ENCODE measurements at regions not wholly inside any gene's neighbourhood (a gene's known extent, or its start where the extent isn't known, plus 50 kb on each side); places are given as distances from the start of the nearest gene placed in this dataset.

DNA sequence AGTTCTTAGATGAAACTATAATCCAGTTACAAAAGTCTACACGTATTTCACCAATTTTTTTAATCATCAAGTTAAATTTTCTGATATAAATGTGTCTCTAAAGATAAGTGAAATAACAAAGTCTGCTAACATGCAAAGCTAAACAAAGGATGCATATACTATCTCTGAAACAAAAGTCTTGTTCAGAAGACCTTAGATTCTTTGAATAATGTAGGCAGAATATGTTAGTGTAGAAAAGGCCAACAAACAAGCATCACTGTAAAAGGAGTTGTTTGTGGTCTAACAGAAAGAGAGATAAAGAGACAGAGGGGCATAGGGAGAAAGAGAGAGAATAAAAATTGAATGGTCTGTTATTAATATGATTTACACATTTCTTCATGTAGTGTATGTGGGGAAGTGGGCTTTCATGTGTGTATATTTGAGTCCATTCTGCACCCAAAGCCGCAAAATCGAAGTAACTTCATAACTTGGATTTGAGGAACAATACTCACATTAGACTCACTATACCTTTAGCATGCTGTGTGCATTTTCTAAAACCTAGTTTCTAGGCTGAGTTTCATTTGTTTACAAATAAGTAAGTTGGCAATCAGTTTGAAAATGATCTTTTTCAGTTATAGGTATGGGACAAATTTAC, 734.8 kb upstream of the REG3G start:
- ChIA-PET CTCF (no interaction called here), POLR2A (ENCODE audit: low non-redundant PET) (no interaction called here)
- H3K27ac ChIP-seq: no peak overlapping the region
- DNase-seq (ENCODE audit: low spot score): no peak
- no peak for TF ChIP-seq CTCF (conservative IDR thresholded peaks at IDR 0.05; ENCODE audit: low read depth)

DNA sequence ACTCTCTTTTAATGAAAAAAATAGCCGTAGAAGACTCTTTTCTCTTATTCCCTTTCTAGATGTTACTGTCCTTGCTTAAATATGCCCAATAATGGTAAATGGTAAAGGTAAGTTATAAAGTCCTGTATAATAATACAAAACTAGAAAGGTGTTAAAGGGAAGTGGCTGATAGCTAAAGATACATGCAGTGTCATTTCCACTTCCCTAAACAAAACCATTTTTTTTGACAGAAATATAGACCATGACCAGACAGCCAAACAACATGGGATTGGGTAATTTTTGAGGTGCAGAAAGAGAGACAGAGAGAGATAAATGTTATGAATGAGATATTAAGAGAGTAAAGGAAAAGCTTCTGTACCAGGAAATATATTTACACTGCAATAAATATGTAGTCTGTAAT, 731.7 kb upstream of the REG3G start:
- CTCF ChIA-PET: interaction anchor here (0.7 kb wide), 1 partner anchor 1864 kb away, joined by 3 read pairs; no protein-coding TSS in a partner anchor
- POLR2A ChIA-PET (ENCODE audit: low non-redundant PET): no interaction called here
- H3K27ac ChIP-seq: no peak overlapping the region
- TF ChIP-seq CTCF (conservative IDR thresholded peaks at IDR 0.05; ENCODE audit: low read depth): no peak
- no peak for DNase-seq (ENCODE audit: low spot score)

DNA sequence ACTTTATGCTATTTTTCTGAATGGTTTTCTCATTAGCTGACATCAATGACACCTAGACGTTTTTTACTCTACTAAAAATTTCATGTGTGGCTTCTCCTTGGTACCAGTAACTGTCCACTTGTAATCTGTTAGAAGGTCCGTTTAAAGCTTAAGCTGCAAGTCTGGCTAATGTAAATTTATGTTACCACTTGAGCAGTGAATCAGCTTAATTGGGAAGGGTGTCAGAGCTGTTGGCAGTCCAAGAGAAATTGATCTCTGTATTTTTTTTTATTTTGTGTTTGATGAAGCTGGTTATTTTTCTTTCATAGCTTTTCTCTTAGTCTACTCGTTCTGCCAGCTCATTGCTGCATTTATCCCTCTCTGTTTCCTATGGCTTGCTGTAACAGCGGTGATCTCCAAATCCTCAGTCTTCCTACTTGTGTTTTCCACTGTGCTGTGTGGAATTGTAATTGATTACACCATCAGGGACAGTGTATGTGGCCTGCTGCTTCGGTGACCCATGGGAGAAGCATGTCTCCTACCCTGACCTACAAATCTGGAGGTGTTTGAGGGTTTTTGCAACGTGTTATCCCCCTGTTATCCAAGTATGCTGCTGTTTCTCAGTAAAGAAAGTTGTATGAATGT, 724.2 kb upstream of the REG3G start:
- TF ChIP-seq CTCF (conservative IDR thresholded peaks at IDR 0.05; ENCODE audit: low read depth): no peak
- H3K27ac ChIP-seq: no peak overlapping the region
- ChIA-PET CTCF (interaction anchor here (0.7 kb wide), 1 partner anchor 649 kb away, joined by 4 read pairs; no protein-coding TSS in a partner anchor), POLR2A (ENCODE audit: low non-redundant PET) (no interaction called here)
- DNase-seq (ENCODE audit: low spot score): no peak

DNA sequence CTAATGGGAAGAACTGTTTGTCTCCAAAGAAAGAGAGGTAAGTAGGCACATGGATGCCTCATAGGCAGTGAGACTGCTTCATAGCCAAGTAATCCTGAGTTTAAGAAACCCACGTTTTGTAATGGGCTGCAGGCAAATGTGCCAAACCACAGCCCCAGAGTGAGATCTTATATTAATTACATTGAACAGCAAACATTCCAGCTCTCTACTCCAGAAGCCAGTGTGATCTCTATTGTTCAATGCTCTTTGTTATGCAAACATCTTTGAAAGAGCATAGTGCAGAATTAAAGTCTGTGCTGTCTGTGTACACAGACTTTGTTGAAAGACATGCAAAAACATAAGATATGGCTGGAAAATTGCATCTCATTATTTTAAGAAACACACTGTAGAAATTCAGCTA, 720.8 kb upstream of the REG3G start:
- TF ChIP-seq CTCF (conservative IDR thresholded peaks at IDR 0.05; ENCODE audit: low read depth): no peak
- ChIA-PET POLR2A (ENCODE audit: low non-redundant PET) (no interaction called here), CTCF (interaction anchor here (0.7 kb wide), 1 partner anchor 65 kb away, joined by 4 read pairs; no protein-coding TSS in a partner anchor)
- DNase-seq (ENCODE audit: low spot score): no peak
- no peak overlapping the region for H3K27ac ChIP-seq

GRCh38 chr2:78309460-78309859, 716.0 kb upstream of the REG3G start:
- CTCF ChIA-PET: no interaction called here
- TF ChIP-seq CTCF (conservative IDR thresholded peaks at IDR 0.05; ENCODE audit: low read depth): no peak
- no peak for DNase-seq (ENCODE audit: low spot score)
- H3K27ac ChIP-seq: no peak overlapping the region
- POLR2A ChIA-PET (ENCODE audit: low non-redundant PET): no interaction called here

DNA sequence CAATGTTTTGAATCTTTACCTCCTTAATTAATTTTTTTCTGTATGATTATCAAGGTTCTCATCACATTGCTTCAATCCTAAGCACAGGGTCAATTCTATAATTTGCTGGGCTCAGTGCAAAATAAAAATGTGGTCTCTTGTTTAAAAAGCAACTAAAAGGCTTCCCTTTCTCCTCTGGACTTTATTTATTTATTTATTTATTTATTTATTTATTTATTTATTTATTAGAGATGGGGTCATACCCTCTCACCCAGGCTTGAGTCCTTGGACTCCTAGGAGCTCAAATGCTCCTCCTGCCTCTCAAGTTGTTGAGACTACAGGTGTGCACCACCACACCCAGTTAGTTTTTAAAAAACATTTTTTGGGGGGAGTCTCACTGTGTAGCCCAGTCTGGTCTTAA, 710.1 kb upstream of the REG3G start:
- POLR2A ChIA-PET (ENCODE audit: low non-redundant PET): no interaction called here
- H3K27ac ChIP-seq: no peak overlapping the region
- no peak for DNase-seq (ENCODE audit: low spot score)
- CTCF ChIA-PET: no interaction called here
- TF ChIP-seq CTCF (conservative IDR thresholded peaks at IDR 0.05; ENCODE audit: low read depth): no peak

Measured in RWPE1 (cell line).